HepG2 (cell line): ENCODE measurements at regions not wholly inside any gene's neighbourhood (a gene's known extent, or its start where the extent isn't known, plus 50 kb on each side); places are given as distances from the start of the nearest gene placed in this dataset.

ENCODE experiments used
- ATAC-seq: fragments of 200-7000 bp; cut with Tn5 transposase; 3 replicates; pipeline ENCODE4 v1.9.1; 2020; ENCODE audit warnings: mild to moderate bottlenecking, moderate library complexity
- BruUV-seq: library from RNA; stranded (reverse); fragments of 400-500 nt; replicated peaks from 2 replicates; lab custom pipeline; 2021; lab: Mats Ljungman, UMichigan
- CTCF ChIA-PET: fragments of 300-600 bp; formaldehyde crosslinking; extraction: SDS; loops from one replicate; lab custom pipeline; 2021; ENCODE audit warnings: low total read pairs, inconsistent platforms, low intra/inter-chr PET ratio; lab: Yijun Ruan, JAX
- POLR2A ChIA-PET: fragments of 350-600 bp; sonication (Branson Sonifier 250); formaldehyde crosslinking; loops from one replicate; lab custom pipeline; 2020; ENCODE audit warnings: antibody characterized with exemption, inconsistent platforms; lab: Yijun Ruan, JAX
- DNase-seq: peaks from one replicate; pipeline ENCODE4 v3.0.0-alpha.2; 2015; ENCODE audit warnings: low spot score
- FAIRE-seq: peaks from 3 replicates; lab custom pipeline; 2011; peaks lifted over from hg19 to GRCh38; lab: Jason Lieb, UNC
- H2AFZ ChIP-seq: one replicate; pipeline ENCODE4 v1.6.1; 2011; ENCODE audit warnings: low read length, inconsistent platforms
- H3K27ac ChIP-seq: fragments of 300-600 bp; 3 replicates; pipeline ENCODE4 v1.8.0; 2011; ENCODE audit warnings: mixed run types, mild to moderate bottlenecking, mixed read lengths, low read length, inconsistent platforms; ENCODE audit not compliant: insufficient read depth; ENCODE audit errors: extremely low read length
- H3K27me3 ChIP-seq, 2 experiments: fragments of 200-600 bp in 1 of 2; 2 replicates in 1 of 2; 3 replicates in 1 of 2; pipeline versions ENCODE4 v1.6.0 to v1.8.0; 2011; ENCODE audit warnings: low read length in 2 of 2, mild to moderate bottlenecking in 2 of 2, moderate library complexity in 2 of 2, inconsistent platforms in 1 of 2; ENCODE audit not compliant: insufficient read depth in 2 of 2, control insufficient read depth in 1 of 2
- H3K36me3 ChIP-seq, 2 experiments: fragments of 200-600 bp in 1 of 2; replicated peaks in 1 of 2; 2 replicates in 1 of 2; 3 replicates in 1 of 2; pipeline versions ENCODE4 v1.5.1 to v1.8.0; 2011; ENCODE audit warnings: low read length in 2 of 2, inconsistent platforms in 1 of 2; ENCODE audit not compliant: insufficient read depth in 2 of 2, control insufficient read depth in 1 of 2
- H3K4me1 ChIP-seq: 2 replicates; pipeline ENCODE4 v1.5.1; 2012; ENCODE audit warnings: low read length, inconsistent platforms; ENCODE audit not compliant: insufficient read depth
- H3K4me2 ChIP-seq: 2 replicates; pipeline ENCODE4 v1.6.0; 2011; ENCODE audit warnings: low read depth, low read length, inconsistent platforms
- H3K4me3 ChIP-seq, 3 experiments: fragments of 200-600 bp in 1 of 3; sonication (generic), shearing (Covaris generic) in 1 of 3; replicated peaks in 1 of 3; 2 replicates each; pipeline ENCODE4 v1.5.1; 2011 to 2016; ENCODE audit warnings: low read length in 3 of 3, inconsistent platforms in 2 of 3, low read depth in 2 of 3, mild to moderate bottlenecking in 2 of 3, control low read depth in 1 of 3, mixed read lengths in 1 of 3; ENCODE audit not compliant: insufficient read depth in 1 of 3
- H3K79me2 ChIP-seq: one replicate; pipeline ENCODE4 v1.6.1; 2011; ENCODE audit warnings: low read length, inconsistent platforms; ENCODE audit not compliant: insufficient read depth
- H3K9ac ChIP-seq: 2 replicates; pipeline ENCODE4 v1.6.0; 2011; ENCODE audit warnings: mild to moderate bottlenecking, low read depth, low read length, inconsistent platforms; ENCODE audit not compliant: insufficient read depth
- H3K9me3 ChIP-seq: 2 replicates; pipeline ENCODE4 v1.5.1; 2012; ENCODE audit warnings: mild to moderate bottlenecking, low read length
- H4K20me1 ChIP-seq: 2 replicates; pipeline ENCODE4 v1.6.0; 2011; ENCODE audit warnings: inconsistent platforms, mild to moderate bottlenecking, low read length, moderate library complexity; ENCODE audit not compliant: insufficient read depth
- MTA1 ChIP-seq: sonication (generic); formaldehyde crosslinking; IDR thresholded peaks from 2 replicates; pipeline ENCODE4 v1.4.0; 2020; ENCODE audit warnings: missing genetic modification reagents, mild to moderate bottlenecking, borderline replicate concordance
- SYNCRIP ChIP-seq: fragments of 200-400 bp; formaldehyde crosslinking; IDR thresholded peaks from 2 replicates; pipeline ENCODE4 v1.6.1; 2018; ENCODE audit warnings: mild to moderate bottlenecking, low read depth, low read length; ENCODE audit not compliant: insufficient read depth
- ZBTB20 ChIP-seq: sonication (generic); formaldehyde crosslinking; IDR thresholded peaks from 2 replicates; pipeline ENCODE4 v1.8.1; 2023; ENCODE audit warnings: missing genetic modification reagents, low read depth, mild to moderate bottlenecking, borderline replicate concordance
- ZFP36L2 ChIP-seq: sonication (generic); formaldehyde crosslinking; IDR thresholded peaks from 2 replicates; pipeline ENCODE4 v1.4.0; 2020; ENCODE audit warnings: missing genetic modification reagents
- ZNF530 ChIP-seq: sonication (generic); formaldehyde crosslinking; IDR thresholded peaks from 2 replicates; pipeline ENCODE4 v1.5.0; 2020; ENCODE audit warnings: low read depth, mild to moderate bottlenecking, missing genetic modification reagents
- ZNF780A ChIP-seq: sonication (generic); formaldehyde crosslinking; IDR thresholded peaks from 2 replicates; pipeline ENCODE4 v1.8.0; 2022; ENCODE audit warnings: mild to moderate bottlenecking, missing genetic modification reagents, moderate library complexity
- WGBS: methylation state at CpG from one replicate; pipeline ENCODE4 v1.1.6; 2017; ENCODE audit warnings: low lambda C conversion rate; 5-methylcytosine and 5-hydroxymethylcytosine counted together
- in situ Hi-C: cut with HindIII; loops from 2 replicates; pipeline ENCODE4 v1.10.0; 2017; ENCODE audit warnings: low pct_unique_long_range_greater_than_20kb; ENCODE audit not compliant: extremely low pct_ligation_motif_present
- intact Hi-C: fragments of 100-400 bp; cut with micrococcal nuclease; formaldehyde crosslinking; loops from one replicate; pipeline ENCODE4 v1.10.0; 2022; ENCODE audit not compliant: unreplicated experiment
- TF ChIP-seq, protein P1 (sequence below): sonication (generic); formaldehyde crosslinking; IDR thresholded peaks from 2 replicates; pipeline ENCODE4 v1.5.0; 2020; ENCODE audit warnings: mild to moderate bottlenecking, missing genetic modification reagents
- TF ChIP-seq, protein P2 (sequence below): IDR thresholded peaks from 2 replicates; pipeline ENCODE4 v1.6.1; 2016; ENCODE audit warnings: missing compliant biosample characterization, missing genetic modification reagents, borderline replicate concordance
- TF ChIP-seq, protein P3 (sequence below): IDR thresholded peaks from 2 replicates; pipeline ENCODE4 v1.6.1; 2016; ENCODE audit warnings: missing genetic modification reagents, missing compliant biosample characterization

DNA sequence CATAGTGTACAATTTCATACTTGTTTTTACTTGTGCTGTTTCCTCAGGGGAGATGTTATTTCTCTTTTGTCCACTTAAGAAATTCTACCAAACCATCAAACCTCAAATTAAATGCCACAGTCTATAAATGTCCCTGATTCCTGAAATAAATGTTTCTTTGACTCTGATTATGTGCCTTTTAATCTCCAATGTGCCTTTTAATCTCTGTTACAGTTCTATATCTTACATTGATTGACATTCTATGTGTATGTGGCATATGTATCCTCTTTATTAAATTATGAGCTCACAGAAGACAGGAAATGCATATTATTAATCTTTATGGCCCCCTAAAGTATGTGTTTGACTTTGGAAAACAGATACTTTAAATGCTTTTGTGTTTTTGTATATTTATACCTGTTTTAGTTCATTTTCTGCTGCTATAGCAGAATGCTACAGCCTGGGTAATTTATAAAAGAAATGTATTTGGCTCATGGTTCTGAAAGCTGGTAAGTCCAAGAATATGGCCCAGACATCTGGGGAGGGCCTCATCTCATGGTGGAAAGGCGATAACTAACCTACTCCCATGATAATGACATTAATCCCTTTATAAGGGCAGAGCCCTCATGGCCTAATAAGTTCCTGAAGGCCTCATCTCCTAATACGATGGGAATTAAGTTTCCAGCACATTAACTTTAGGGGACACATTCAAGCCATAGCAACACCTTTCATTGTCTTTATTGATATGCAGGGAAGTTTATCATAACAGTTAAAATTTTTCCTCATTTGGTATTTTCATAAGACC, 403.9 kb downstream of the LIG4 start:
- in situ Hi-C loops = no loop called here

More for the DNA sequence above, 403.9 kb downstream of the LIG4 start:
- Histone ChIP-seq H3K4me1 (no peaks in the 10 kb centered on the region), H3K9me3 (no peaks in the 10 kb centered on the region), H3K27ac (no peak overlapping the region), H3K36me3 (no peaks in the 10 kb centered on the region), H2AFZ (no peak overlapping the region), H3K79me2 (no peaks in the 10 kb centered on the region), H3K27me3 (no peaks in the 10 kb centered on the region), H4K20me1 (no peaks in the 10 kb centered on the region), H3K4me2 (no peak overlapping the region), H3K9ac (no peak overlapping the region), H3K4me3 (no peak overlapping the region)
- DNase-seq = no peak
- no peak for FAIRE-seq
- ChIA-PET POLR2A (no interaction called here), CTCF (no interaction called here)
- TF ChIP-seq ZNF530 (CRISPR knock-in tag) = no peak
- TF ChIP-seq MTA1 (CRISPR knock-in tag) = no peak
- TF ChIP-seq, protein P1, sequence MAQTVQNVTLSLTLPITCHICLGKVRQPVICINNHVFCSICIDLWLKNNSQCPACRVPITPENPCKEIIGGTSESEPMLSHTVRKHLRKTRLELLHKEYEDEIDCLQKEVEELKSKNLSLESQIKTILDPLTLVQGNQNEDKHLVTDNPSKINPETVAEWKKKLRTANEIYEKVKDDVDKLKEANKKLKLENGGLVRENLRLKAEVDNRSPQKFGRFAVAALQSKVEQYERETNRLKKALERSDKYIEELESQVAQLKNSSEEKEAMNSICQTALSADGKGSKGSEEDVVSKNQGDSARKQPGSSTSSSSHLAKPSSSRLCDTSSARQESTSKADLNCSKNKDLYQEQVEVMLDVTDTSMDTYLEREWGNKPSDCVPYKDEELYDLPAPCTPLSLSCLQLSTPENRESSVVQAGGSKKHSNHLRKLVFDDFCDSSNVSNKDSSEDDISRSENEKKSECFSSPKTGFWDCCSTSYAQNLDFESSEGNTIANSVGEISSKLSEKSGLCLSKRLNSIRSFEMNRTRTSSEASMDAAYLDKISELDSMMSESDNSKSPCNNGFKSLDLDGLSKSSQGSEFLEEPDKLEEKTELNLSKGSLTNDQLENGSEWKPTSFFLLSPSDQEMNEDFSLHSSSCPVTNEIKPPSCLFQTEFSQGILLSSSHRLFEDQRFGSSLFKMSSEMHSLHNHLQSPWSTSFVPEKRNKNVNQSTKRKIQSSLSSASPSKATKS = no peak
- TF ChIP-seq ZFP36L2 (CRISPR knock-in tag) = no peak
- TF ChIP-seq ZBTB20 (CRISPR knock-in tag) = no peak
- TF ChIP-seq, protein P2, sequence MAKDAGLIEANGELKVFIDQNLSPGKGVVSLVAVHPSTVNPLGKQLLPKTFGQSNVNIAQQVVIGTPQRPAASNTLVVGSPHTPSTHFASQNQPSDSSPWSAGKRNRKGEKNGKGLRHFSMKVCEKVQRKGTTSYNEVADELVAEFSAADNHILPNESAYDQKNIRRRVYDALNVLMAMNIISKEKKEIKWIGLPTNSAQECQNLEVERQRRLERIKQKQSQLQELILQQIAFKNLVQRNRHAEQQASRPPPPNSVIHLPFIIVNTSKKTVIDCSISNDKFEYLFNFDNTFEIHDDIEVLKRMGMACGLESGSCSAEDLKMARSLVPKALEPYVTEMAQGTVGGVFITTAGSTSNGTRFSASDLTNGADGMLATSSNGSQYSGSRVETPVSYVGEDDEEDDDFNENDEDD (CRISPR knock-in tag) = no peak
- no peak for TF ChIP-seq SYNCRIP
- no peak for TF ChIP-seq ZNF780A (CRISPR knock-in tag)
- TF ChIP-seq, protein P3, sequence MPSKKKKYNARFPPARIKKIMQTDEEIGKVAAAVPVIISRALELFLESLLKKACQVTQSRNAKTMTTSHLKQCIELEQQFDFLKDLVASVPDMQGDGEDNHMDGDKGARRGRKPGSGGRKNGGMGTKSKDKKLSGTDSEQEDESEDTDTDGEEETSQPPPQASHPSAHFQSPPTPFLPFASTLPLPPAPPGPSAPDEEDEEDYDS = no peak
- WGBS = 0% methylated on average over 2 of the region's 2 CpGs
- ATAC-seq = no peak
- intact Hi-C loops = no loop called here
- no TSS peak for BruUV-seq
